A673 (cell line): ENCODE measurements at regions not wholly inside any gene's neighbourhood (a gene's known extent, or its start where the extent isn't known, plus 50 kb on each side); places are given as distances from the start of the nearest gene placed in this dataset.

Source experiments
- CTCF ChIP-seq: fragments of 300-800, 200-600 bp; sonication (generic); conservative IDR thresholded peaks from 2 replicates; pipeline ENCODE4 v1.5.1; 2017; ENCODE audit warnings: low read depth, mild to moderate bottlenecking, antibody characterized with exemption, low read length, moderate library complexity, mixed read lengths
- EZH2 ChIP-seq: fragments of 200-600 bp; sonication (generic); IDR thresholded peaks from 2 replicates; pipeline ENCODE4 v1.6.1; 2017; ENCODE audit warnings: borderline replicate concordance, low read depth, mild to moderate bottlenecking, mixed read lengths, antibody characterized with exemption, low read length; ENCODE audit not compliant: poor library complexity, severe bottlenecking

DNA sequence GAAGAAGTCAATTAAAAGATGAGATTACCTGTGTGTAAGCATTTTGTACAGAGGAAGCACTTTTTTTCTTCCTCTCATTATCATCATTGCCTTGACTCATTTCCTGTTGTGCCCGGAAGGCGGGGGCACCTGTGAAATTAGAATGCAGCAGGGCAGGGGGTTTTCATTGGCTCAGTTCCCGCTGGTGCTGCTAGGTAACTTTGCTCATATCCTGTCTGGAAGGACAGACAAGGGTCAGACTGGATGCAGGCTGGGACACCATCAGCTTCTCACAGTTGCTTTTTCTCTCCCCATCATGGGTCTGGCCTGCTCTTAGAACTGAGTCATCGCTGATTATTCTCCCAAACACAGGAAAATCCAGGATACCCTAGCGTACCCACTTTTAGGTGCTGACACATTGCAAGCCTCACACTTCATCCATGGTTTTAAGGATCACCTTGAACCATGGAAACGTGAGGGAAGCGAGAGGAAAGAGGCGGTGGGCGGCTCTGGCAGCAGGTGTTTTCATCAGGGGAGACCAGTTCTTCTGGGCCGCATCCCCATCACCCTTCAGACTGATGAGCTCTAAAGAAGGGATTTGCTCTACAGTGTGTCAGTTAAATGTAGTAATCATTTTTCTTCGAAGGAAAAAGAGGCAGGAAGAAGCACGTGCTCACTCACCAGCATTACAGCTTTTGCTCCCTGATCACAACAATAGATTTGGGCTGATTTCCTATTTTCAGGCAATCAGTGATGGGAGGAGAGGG, 195.7 kb upstream of the SASH1 start:
- TF ChIP-seq CTCF (no peak), EZH2 (no peak)
